Heart left ventricle (tissue), 13 donors: ENCODE measurements at regions not wholly inside any gene's neighbourhood (a gene's known extent, or its start where the extent isn't known, plus 50 kb on each side); places are given as distances from the start of the nearest gene placed in this dataset.

ENCODE experiments used
- POLR2A ChIP-seq, 2 donors: fragments of 450-650 bp; IDR thresholded peaks; one replicate each; pipeline ENCODE4 v1.6.1; 2017; ENCODE audit warnings: antibody characterized with exemption in 2 of 2, mild to moderate bottlenecking in 2 of 2, moderate library complexity in 2 of 2
- TF ChIP-seq, protein P1 (sequence below), 12 donors: fragments of 200-600 bp; sonication (generic) in 4 of 12; IDR thresholded peaks; one replicate each; pipeline versions ENCODE4 v1.5.0 to v1.8.0; 2018 to 2022; ENCODE audit warnings: antibody characterized with exemption in 12 of 12, mild to moderate bottlenecking in 5 of 12
- donor health status: ischemic (EF 13 %, LVEDD 7.1; RV severe dilation, severe dysfunction).
- donor health status: DM: no; HTN: yes; CAD: no.
- donor health status: DM: no; HTN: no; CAD: no.
- donor health status: ischemic (EF 25% LVEDD 6.9; RV normal size, moderate dysfunction).
- donor health status: ischemic (EF 25% LVEDD 5.7; RV mildly dilated, moderate dysfunction).
- donor health status: ischemic (EF 35%, LVEDD 5.7; RV mildly dilated, moderate dysfunction).
- donor health status: nonischemic (EF 11% LVEDD 7.7; RV severe dilation, severe dysfunction).
- donor health status: DM: yes; HTN: yes; CAD: no.
- donor health status: PGD.
- donor health status: ischemic (EF 29% LVEDD 5.4; RV normal size, mild dysfunction).
- donor health status: nonischemic (EF 23%, LVEDD 6.1; RV moderate dilation, normal function).

DNA sequence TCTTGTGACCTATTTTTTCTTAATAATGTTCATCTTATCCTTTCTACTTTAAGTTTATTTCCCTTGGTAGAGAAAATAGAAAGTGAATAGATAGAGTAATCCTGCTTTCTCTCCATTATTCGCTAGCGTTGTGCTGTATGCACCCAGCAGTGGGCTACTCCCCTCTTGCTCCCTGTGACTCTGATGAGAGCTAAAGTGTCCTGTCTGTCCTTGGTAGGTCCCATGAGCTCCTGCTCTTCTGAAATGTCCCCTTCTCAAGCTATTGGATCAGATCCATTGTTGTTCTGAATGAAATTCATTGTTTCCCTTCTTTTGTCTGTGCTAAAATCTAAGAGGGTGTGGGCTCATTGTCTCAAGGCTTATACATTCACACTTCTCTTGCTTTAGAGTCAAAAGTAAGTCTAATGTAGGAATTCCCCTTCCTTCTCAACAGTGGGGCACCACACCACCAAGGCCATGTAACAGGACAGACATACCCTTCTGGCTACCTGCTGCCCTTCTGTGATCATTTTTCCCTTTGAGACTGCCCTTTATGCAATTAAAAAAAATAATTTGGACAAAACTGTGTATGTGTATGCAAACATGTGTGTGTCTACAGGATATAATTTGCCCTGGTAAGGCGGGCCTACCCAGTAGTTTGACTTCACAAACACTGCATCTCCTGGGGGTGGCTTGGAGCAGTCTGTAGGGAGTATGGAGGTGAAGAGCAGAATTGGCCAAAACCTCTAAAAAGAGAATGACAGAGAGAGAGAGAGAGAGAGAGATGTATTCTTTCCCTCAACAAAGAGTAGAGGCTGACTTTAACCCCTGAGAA lies 167.0 kb upstream of the MYLIP start:
- no peak for TF ChIP-seq POLR2A (IDR thresholded peaks at IDR 0.05)
- TF ChIP-seq, protein P1, sequence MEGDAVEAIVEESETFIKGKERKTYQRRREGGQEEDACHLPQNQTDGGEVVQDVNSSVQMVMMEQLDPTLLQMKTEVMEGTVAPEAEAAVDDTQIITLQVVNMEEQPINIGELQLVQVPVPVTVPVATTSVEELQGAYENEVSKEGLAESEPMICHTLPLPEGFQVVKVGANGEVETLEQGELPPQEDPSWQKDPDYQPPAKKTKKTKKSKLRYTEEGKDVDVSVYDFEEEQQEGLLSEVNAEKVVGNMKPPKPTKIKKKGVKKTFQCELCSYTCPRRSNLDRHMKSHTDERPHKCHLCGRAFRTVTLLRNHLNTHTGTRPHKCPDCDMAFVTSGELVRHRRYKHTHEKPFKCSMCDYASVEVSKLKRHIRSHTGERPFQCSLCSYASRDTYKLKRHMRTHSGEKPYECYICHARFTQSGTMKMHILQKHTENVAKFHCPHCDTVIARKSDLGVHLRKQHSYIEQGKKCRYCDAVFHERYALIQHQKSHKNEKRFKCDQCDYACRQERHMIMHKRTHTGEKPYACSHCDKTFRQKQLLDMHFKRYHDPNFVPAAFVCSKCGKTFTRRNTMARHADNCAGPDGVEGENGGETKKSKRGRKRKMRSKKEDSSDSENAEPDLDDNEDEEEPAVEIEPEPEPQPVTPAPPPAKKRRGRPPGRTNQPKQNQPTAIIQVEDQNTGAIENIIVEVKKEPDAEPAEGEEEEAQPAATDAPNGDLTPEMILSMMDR (IDR thresholded peaks at IDR 0.05) = no peak
